Neural progenitor cell (in vitro differentiated cells): ENCODE measurements at regions not wholly inside any gene's neighbourhood (a gene's known extent, or its start where the extent isn't known, plus 50 kb on each side); places are given as distances from the start of the nearest gene placed in this dataset.

Experiments
- DNase-seq: peaks from one replicate; pipeline ENCODE4 v3.0.0-alpha.2; 2016; ENCODE audit warnings: low spot score
- H2AFZ ChIP-seq: fragments of 200-600 bp; sonication (generic); replicated peaks from 2 replicates; pipeline ENCODE4 v1.6.1; 2016; ENCODE audit warnings: antibody characterized with exemption
- H3F3A ChIP-seq: fragments of 200-600 bp; sonication (generic); 2 replicates; pipeline ENCODE4 v1.6.1; 2016; ENCODE audit warnings: antibody characterized with exemption, low read depth
- H3K27ac ChIP-seq: fragments of 200-600 bp; sonication (generic); 2 replicates; pipeline ENCODE4 v1.5.1; 2016; ENCODE audit warnings: mild to moderate bottlenecking
- H3K27me3 ChIP-seq: fragments of 200-600 bp; sonication (generic); 2 replicates; pipeline ENCODE4 v1.6.1; 2016; ENCODE audit warnings: mild to moderate bottlenecking, moderate library complexity
- H3K36me3 ChIP-seq: fragments of 200-600 bp; sonication (generic); 2 replicates; pipeline ENCODE4 v1.5.1; 2016
- H3K4me1 ChIP-seq: fragments of 200-600 bp; sonication (generic); 2 replicates; pipeline ENCODE4 v1.6.1; 2016; ENCODE audit warnings: mixed run types
- H3K4me2 ChIP-seq: fragments of 200-600 bp; sonication (generic); 2 replicates; pipeline ENCODE4 v1.6.1; 2016
- H3K4me3 ChIP-seq: fragments of 200-600 bp; sonication (generic); 2 replicates; pipeline ENCODE4 v1.5.1; 2016
- H3K79me2 ChIP-seq: fragments of 200-600 bp; sonication (generic); 2 replicates; pipeline ENCODE4 v1.6.1; 2016; ENCODE audit warnings: low read depth
- H3K9ac ChIP-seq: fragments of 200-600 bp; sonication (generic); 2 replicates; pipeline ENCODE4 v1.6.1; 2016
- H3K9me3 ChIP-seq: fragments of 200-600 bp; sonication (generic); 2 replicates; pipeline ENCODE4 v1.5.1; 2016; ENCODE audit warnings: low read depth
- H4K20me1 ChIP-seq: fragments of 200-600 bp; sonication (generic); 2 replicates; pipeline ENCODE4 v1.6.1; 2016; ENCODE audit warnings: low read depth
- H3K27ac Mint-ChIP-seq: 3 replicates; pipeline ENCODE4 v1.8.0; 2021; ENCODE audit warnings: mixed read lengths
- H3K27me3 Mint-ChIP-seq: 2 replicates; pipeline ENCODE4 v1.8.0; 2022; ENCODE audit warnings: low read depth, mild to moderate bottlenecking, inconsistent platforms, moderate library complexity, mixed read lengths; ENCODE audit not compliant: insufficient read depth
- H3K36me3 Mint-ChIP-seq: 3 replicates; pipeline ENCODE4 v1.8.0; 2021; ENCODE audit warnings: mixed read lengths
- H3K4me1 Mint-ChIP-seq: 3 replicates; pipeline ENCODE4 v1.8.0; 2021; ENCODE audit warnings: mixed read lengths
- H3K4me3 Mint-ChIP-seq: 3 replicates; pipeline ENCODE4 v1.8.0; 2021; ENCODE audit warnings: mild to moderate bottlenecking, moderate library complexity, mixed read lengths
- H3K9me3 Mint-ChIP-seq: 3 replicates; pipeline ENCODE4 v1.8.0; 2020; ENCODE audit warnings: mixed read lengths
- CTCF ChIP-seq: fragments of 200-600 bp; sonication (generic); IDR thresholded peaks from 2 replicates; pipeline ENCODE4 v1.5.1; 2017; ENCODE audit warnings: antibody characterized with exemption, mild to moderate bottlenecking
- EZH2 ChIP-seq: fragments of 200-600 bp; sonication (generic); IDR thresholded peaks from 2 replicates; pipeline ENCODE4 v1.6.1; 2017; ENCODE audit warnings: antibody characterized with exemption, mild to moderate bottlenecking, moderate library complexity
- EZH2phosphoT487 ChIP-seq: fragments of 200-600 bp; sonication (generic); IDR thresholded peaks from 2 replicates; pipeline ENCODE4 v1.6.1; 2017; ENCODE audit warnings: antibody characterized with exemption

- peaks cover 13% of the 10 kb centered on the region for H3K4me1 Mint-ChIP-seq
- no peaks in the 10 kb centered on the region for H3K9me3 ChIP-seq
- DNase-seq, result no peak
- H3K4me2 ChIP-seq, result no peak overlapping the region
- no peak overlapping the region for H3K4me3 Mint-ChIP-seq
- peaks cover 5% of the 10 kb centered on the region for H3K27me3 Mint-ChIP-seq
- H3K27ac ChIP-seq, result no peak overlapping the region
- no peak for TF ChIP-seq EZH2
- no peak for TF ChIP-seq CTCF
- TF ChIP-seq EZH2phosphoT487, result no peak
- peaks cover 7% of the 10 kb centered on the region for H3K4me1 ChIP-seq
- H3K27ac Mint-ChIP-seq, result no peak overlapping the region
- no peaks in the 10 kb centered on the region for H3K79me2 ChIP-seq
- no peak overlapping the region for H3K9ac ChIP-seq
- no peaks in the 10 kb centered on the region for H3K36me3 Mint-ChIP-seq
- no peak overlapping the region for H3K4me3 ChIP-seq
- H3K36me3 ChIP-seq, result no peaks in the 10 kb centered on the region
- no peaks in the 10 kb centered on the region for H3F3A ChIP-seq
- H2AFZ ChIP-seq, result no peak overlapping the region
- H3K9me3 Mint-ChIP-seq, result peaks cover 4% of the 10 kb centered on the region
- H3K27me3 ChIP-seq, result no peaks in the 10 kb centered on the region
- no peaks in the 10 kb centered on the region for H4K20me1 ChIP-seq
Measured at GRCh38 chr19:29088761-29089160, 124.2 kb downstream of the UQCRFS1 start.

GRCh38 chr19:29086646-29087045, 126.3 kb downstream of the UQCRFS1 start:
- no peak overlapping the region for H2AFZ ChIP-seq
- no peak overlapping the region for H3K4me3 ChIP-seq
- H3K27me3 ChIP-seq, result no peaks in the 10 kb centered on the region
- no peaks in the 10 kb centered on the region for H4K20me1 ChIP-seq
- no peak overlapping the region for H3K4me2 ChIP-seq
- peaks cover 4% of the 10 kb centered on the region for H3K9me3 Mint-ChIP-seq
- no peak for DNase-seq
- no peaks in the 10 kb centered on the region for H3K9me3 ChIP-seq
- H3K9ac ChIP-seq, result no peak overlapping the region
- H3K36me3 Mint-ChIP-seq, result no peaks in the 10 kb centered on the region
- no peak overlapping the region for H3K27ac ChIP-seq
- H3K4me3 Mint-ChIP-seq, result no peak overlapping the region
- H3K4me1 Mint-ChIP-seq, result peaks cover 13% of the 10 kb centered on the region
- no peak for TF ChIP-seq CTCF
- no peak for TF ChIP-seq EZH2
- no peak for TF ChIP-seq EZH2phosphoT487
- H3K4me1 ChIP-seq, result peaks cover 7% of the 10 kb centered on the region
- H3K36me3 ChIP-seq, result no peaks in the 10 kb centered on the region
- H3F3A ChIP-seq, result no peaks in the 10 kb centered on the region
- no peak overlapping the region for H3K27ac Mint-ChIP-seq
- H3K27me3 Mint-ChIP-seq, result peaks cover 5% of the 10 kb centered on the region
- no peaks in the 10 kb centered on the region for H3K79me2 ChIP-seq

- no peaks in the 10 kb centered on the region for H4K20me1 ChIP-seq
- H2AFZ ChIP-seq, result no peak overlapping the region
- H3K9me3 Mint-ChIP-seq, result peaks cover 4% of the 10 kb centered on the region
- no peaks in the 10 kb centered on the region for H3K36me3 ChIP-seq
- H3K9me3 ChIP-seq, result no peaks in the 10 kb centered on the region
- H3F3A ChIP-seq, result no peaks in the 10 kb centered on the region
- no peaks in the 10 kb centered on the region for H3K27me3 ChIP-seq
- H3K27ac Mint-ChIP-seq, result no peak overlapping the region
- H3K4me3 ChIP-seq, result no peak overlapping the region
- peaks cover 5% of the 10 kb centered on the region for H3K27me3 Mint-ChIP-seq
- peaks cover 10% of the 10 kb centered on the region for H3K4me1 Mint-ChIP-seq
- no peaks in the 10 kb centered on the region for H3K79me2 ChIP-seq
- H3K36me3 Mint-ChIP-seq, result no peaks in the 10 kb centered on the region
- no peak overlapping the region for H3K27ac ChIP-seq
- no peak for TF ChIP-seq EZH2phosphoT487
- TF ChIP-seq EZH2, result no peak
- TF ChIP-seq CTCF, result no peak
- DNase-seq, result no peak
- H3K4me3 Mint-ChIP-seq, result no peak overlapping the region
- H3K9ac ChIP-seq, result no peak overlapping the region
- peaks cover 5% of the 10 kb centered on the region for H3K4me1 ChIP-seq
- no peak overlapping the region for H3K4me2 ChIP-seq
Measured at GRCh38 chr19:29086182-29086581, 126.8 kb downstream of the UQCRFS1 start.

- Histone ChIP-seq H3K9me3 (no peaks in the 10 kb centered on the region), H2AFZ (no peak overlapping the region), H4K20me1 (no peaks in the 10 kb centered on the region), H3K36me3 (no peaks in the 10 kb centered on the region), H3K4me1 (no peaks in the 10 kb centered on the region), H3K4me3 (no peak overlapping the region), H3K27me3 (no peaks in the 10 kb centered on the region), H3K4me2 (no peak overlapping the region), H3K79me2 (no peaks in the 10 kb centered on the region), H3F3A (no peaks in the 10 kb centered on the region), H3K27ac (no peak overlapping the region), H3K9ac (no peak overlapping the region)
- Mint-ChIP-seq H3K27ac (no peak overlapping the region), H3K4me3 (no peak overlapping the region), H3K4me1 (peaks cover 5% of the 10 kb centered on the region), H3K36me3 (no peaks in the 10 kb centered on the region), H3K27me3 (peaks cover 5% of the 10 kb centered on the region), H3K9me3 (peaks cover 4% of the 10 kb centered on the region)
- no peak for TF ChIP-seq EZH2
- no peak for TF ChIP-seq CTCF
- no peak for TF ChIP-seq EZH2phosphoT487
- no peak for DNase-seq
Measured at GRCh38 chr19:29085630-29086029, 127.3 kb downstream of the UQCRFS1 start.
